Mesenchymal stem cell (in vitro differentiated cells and primary cell): ENCODE measurements at regions not wholly inside any gene's neighbourhood (a gene's known extent, or its start where the extent isn't known, plus 50 kb on each side); places are given as distances from the start of the nearest gene placed in this dataset.
"Not testable (repeated sequence)": the region's sequence is repeated elsewhere in the genome, so short reads cannot be mapped to it uniquely, and the experiment has no call there.

Experiments used
- DNase-seq: peaks from one replicate; pipeline ENCODE4 v3.0.0-alpha.2; 2013
- H2AFZ ChIP-seq: one replicate; pipeline ENCODE4 v1.6.1; 2013; ENCODE audit warnings: low read depth, mild to moderate bottlenecking, control low read depth, inconsistent platforms, low read length, moderate library complexity
- H2AK5ac ChIP-seq: 2 replicates; pipeline ENCODE4 v1.6.1; 2013; ENCODE audit warnings: low read length, moderate library complexity, mild to moderate bottlenecking, inconsistent platforms; ENCODE audit not compliant: severe bottlenecking
- H2BK120ac ChIP-seq: one replicate; pipeline ENCODE4 v1.6.1; 2013; ENCODE audit warnings: low read depth, mild to moderate bottlenecking, inconsistent platforms, low read length, moderate library complexity
- H2BK12ac ChIP-seq, 2 experiments: one replicate each; pipeline ENCODE4 v1.6.1; 2013; ENCODE audit warnings: inconsistent platforms in 2 of 2, low read length in 2 of 2, mild to moderate bottlenecking in 2 of 2, moderate library complexity in 2 of 2, control low read depth in 1 of 2
- H2BK15ac ChIP-seq: one replicate; pipeline ENCODE4 v1.6.1; 2013; ENCODE audit warnings: mild to moderate bottlenecking, low read depth, inconsistent platforms; ENCODE audit not compliant: poor library complexity, severe bottlenecking
- H2BK5ac ChIP-seq: 2 replicates; pipeline ENCODE4 v1.6.1; 2013; ENCODE audit warnings: low read depth, mild to moderate bottlenecking, low read length, control low read depth, inconsistent platforms; ENCODE audit not compliant: poor library complexity, severe bottlenecking
- H3K14ac ChIP-seq, 2 experiments: one replicate each; pipeline ENCODE4 v1.6.1; 2013; ENCODE audit warnings: inconsistent platforms in 2 of 2, low read length in 2 of 2, control low read depth in 1 of 2, mild to moderate bottlenecking in 1 of 2, moderate library complexity in 1 of 2
- H3K18ac ChIP-seq, 2 experiments: one replicate each; pipeline ENCODE4 v1.6.1; 2013; ENCODE audit warnings: inconsistent platforms in 2 of 2, low read length in 2 of 2, control low read depth in 1 of 2, low read depth in 1 of 2, mild to moderate bottlenecking in 1 of 2
- H3K23ac ChIP-seq, 2 experiments: one replicate each; pipeline ENCODE4 v1.6.1; 2013; ENCODE audit warnings: inconsistent platforms in 2 of 2, low read length in 2 of 2, mild to moderate bottlenecking in 2 of 2, moderate library complexity in 2 of 2, control low read depth in 1 of 2
- H3K27ac ChIP-seq: 2 replicates; pipeline ENCODE4 v1.5.1; 2013; ENCODE audit warnings: mild to moderate bottlenecking, moderate library complexity, low read length, control low read depth, inconsistent platforms; ENCODE audit not compliant: poor library complexity, severe bottlenecking
- H3K27me3 ChIP-seq, 2 experiments: 2 replicates each; pipeline versions ENCODE4 v1.6.1 to v1.7.0; 2013; ENCODE audit warnings: low read length in 2 of 2, mild to moderate bottlenecking in 2 of 2, moderate library complexity in 2 of 2, control low read depth in 1 of 2, inconsistent platforms in 1 of 2; ENCODE audit not compliant: control insufficient read depth in 1 of 2, insufficient read depth in 1 of 2
- H3K36me3 ChIP-seq, 2 experiments: 2 replicates each; pipeline versions ENCODE4 v1.6.1 to v1.7.0; 2013; ENCODE audit warnings: low read length in 2 of 2, control low read depth in 1 of 2, inconsistent platforms in 1 of 2, low read depth in 1 of 2, mild to moderate bottlenecking in 1 of 2; ENCODE audit not compliant: insufficient read depth in 2 of 2, control insufficient read depth in 1 of 2
- H3K4ac ChIP-seq, 2 experiments: one replicate each; pipeline ENCODE4 v1.6.1; 2013; ENCODE audit warnings: inconsistent platforms in 2 of 2, low read length in 2 of 2, mild to moderate bottlenecking in 2 of 2, moderate library complexity in 2 of 2, control low read depth in 1 of 2, low read depth in 1 of 2
- H3K4me1 ChIP-seq: 2 replicates; pipeline ENCODE4 v1.6.1; 2013; ENCODE audit warnings: low read depth, low read length, control low read depth; ENCODE audit not compliant: control insufficient read depth, insufficient read depth
- H3K4me2 ChIP-seq: 2 replicates; pipeline ENCODE4 v1.6.1; 2013; ENCODE audit warnings: low read length, mild to moderate bottlenecking, inconsistent platforms; ENCODE audit not compliant: poor library complexity, severe bottlenecking
- H3K4me3 ChIP-seq, 2 experiments: 2 replicates each; pipeline versions ENCODE4 v1.5.1 to v1.7.0; 2013; ENCODE audit warnings: low read length in 2 of 2, mild to moderate bottlenecking in 2 of 2, control low read depth in 1 of 2, low read depth in 1 of 2; ENCODE audit not compliant: insufficient read depth in 1 of 2
- H3K79me1 ChIP-seq: replicated peaks from 2 replicates; pipeline ENCODE4 v1.6.1; 2013; ENCODE audit warnings: mild to moderate bottlenecking, control low read depth, low read length, inconsistent platforms; ENCODE audit not compliant: poor library complexity, severe bottlenecking
- H3K9ac ChIP-seq: 2 replicates; pipeline ENCODE4 v1.7.0; 2013; ENCODE audit warnings: mild to moderate bottlenecking, low read length, moderate library complexity
- H3K9me3 ChIP-seq: 2 replicates; pipeline ENCODE4 v1.7.0; 2013; ENCODE audit warnings: mild to moderate bottlenecking, low read length; ENCODE audit not compliant: control insufficient read depth
- H4K8ac ChIP-seq: one replicate; pipeline ENCODE4 v1.6.1; 2013; ENCODE audit warnings: inconsistent platforms, mild to moderate bottlenecking, low read length, moderate library complexity
- H4K91ac ChIP-seq: one replicate; pipeline ENCODE4 v1.6.1; 2013; ENCODE audit warnings: mild to moderate bottlenecking, low read length, inconsistent platforms
- WGBS: methylation state at CpG from one replicate; pipeline ENCODE4 v1.1.7; 2013; ENCODE audit warnings: mixed read lengths; 5-methylcytosine and 5-hydroxymethylcytosine counted together

- not testable (repeated sequence) for H3K27ac ChIP-seq, DNase-seq, H2BK12ac ChIP-seq, H2BK5ac ChIP-seq, H3K23ac ChIP-seq, H3K27me3 ChIP-seq, H3K4ac ChIP-seq, H2BK15ac ChIP-seq, H2AFZ ChIP-seq, H3K9ac ChIP-seq, H4K91ac ChIP-seq, H2AK5ac ChIP-seq, H3K79me1 ChIP-seq, H3K4me1 ChIP-seq, H3K14ac ChIP-seq, H3K4me2 ChIP-seq, H3K36me3 ChIP-seq, H3K18ac ChIP-seq, H4K8ac ChIP-seq, H3K4me3 ChIP-seq, H2BK120ac ChIP-seq
- H3K9me3 ChIP-seq = peaks cover 17% of the 10 kb centered on the region
- no CpG with 5 or more reads among the region's 1 CpG for WGBS
These were observed 74.4 kb upstream of the BMP4 start for GRCh38 chr14:54030996-54031395.

GRCh38 chr14:54033285-54033684 is 76.7 kb upstream of the BMP4 start:
- not testable (repeated sequence) for H3K18ac ChIP-seq, H4K8ac ChIP-seq

GRCh38 chr14:54038724-54039123 is 82.1 kb upstream of the BMP4 start:
- Histone ChIP-seq H3K27ac (no peak overlapping the region), H4K8ac (no peak overlapping the region), H3K9me3 (peaks cover 17% of the 10 kb centered on the region), H2BK120ac (no peak overlapping the region), H3K36me3 (no peaks in the 10 kb centered on the region), H2AK5ac (no peak overlapping the region), H3K18ac (no peak overlapping the region), H2AFZ (no peak overlapping the region), H3K27me3 (no peaks in the 10 kb centered on the region), H2BK5ac (no peak overlapping the region), H3K9ac (no peak overlapping the region), H3K23ac (no peak overlapping the region), H3K4me2 (no peak overlapping the region), H3K4me3 (no peak overlapping the region), H2BK12ac (no peak overlapping the region), H2BK15ac (no peak overlapping the region), H3K14ac (no peak overlapping the region), H3K4me1 (peaks cover 2% of the 10 kb centered on the region), H3K4ac (no peak overlapping the region), H4K91ac (no peak overlapping the region), H3K79me1 (no peaks in the 10 kb centered on the region)
- WGBS = 92% methylated on average over 1 of the region's 1 CpG
- DNase-seq = no peak

More at GRCh38 chr14:54033285-54033684, 76.7 kb upstream of the BMP4 start:
- H2AFZ ChIP-seq, H3K9ac ChIP-seq, DNase-seq, H3K79me1 ChIP-seq, H2AK5ac ChIP-seq, H2BK15ac ChIP-seq, H2BK120ac ChIP-seq, H2BK5ac ChIP-seq, H3K4me1 ChIP-seq, H3K27ac ChIP-seq, H3K4ac ChIP-seq, H2BK12ac ChIP-seq, H3K14ac ChIP-seq, H3K36me3 ChIP-seq, H3K4me3 ChIP-seq, H3K27me3 ChIP-seq, H3K4me2 ChIP-seq, H3K23ac ChIP-seq, H4K91ac ChIP-seq: not testable (repeated sequence)
- 96% methylated on average over 6 of the region's 7 CpGs for WGBS
- H3K9me3 ChIP-seq = peaks cover 20% of the 10 kb centered on the region

- Histone ChIP-seq H2BK15ac (no peak overlapping the region), H2AK5ac (no peak overlapping the region), H3K4me3 (no peak overlapping the region), H3K9ac (no peak overlapping the region), H3K4ac (no peak overlapping the region), H2BK120ac (no peak overlapping the region), H2BK5ac (no peak overlapping the region), H3K4me1 (peaks cover 2% of the 10 kb centered on the region), H3K27me3 (no peaks in the 10 kb centered on the region), H3K23ac (no peak overlapping the region), H3K36me3 (no peaks in the 10 kb centered on the region), H2AFZ (no peak overlapping the region), H3K9me3 (peaks cover 17% of the 10 kb centered on the region), H3K18ac (no peak overlapping the region), H3K4me2 (no peak overlapping the region), H3K27ac (no peak overlapping the region), H3K14ac (no peak overlapping the region), H2BK12ac (no peak overlapping the region), H4K91ac (no peak overlapping the region), H4K8ac (no peak overlapping the region), H3K79me1 (no peaks in the 10 kb centered on the region)
- 90% methylated on average over 2 of the region's 2 CpGs for WGBS
- DNase-seq = no peak
These were observed 82.7 kb upstream of the BMP4 start for GRCh38 chr14:54039311-54039710.
